ENCODE measurements at regions not wholly inside any gene's neighbourhood (a gene's known extent, or its start where the extent isn't known, plus 50 kb on each side); places are given as distances from the start of the nearest gene placed in this dataset.
"Not testable (repeated sequence)": the region's sequence is repeated elsewhere in the genome, so short reads cannot be mapped to it uniquely, and the experiment has no call there.

DNA sequence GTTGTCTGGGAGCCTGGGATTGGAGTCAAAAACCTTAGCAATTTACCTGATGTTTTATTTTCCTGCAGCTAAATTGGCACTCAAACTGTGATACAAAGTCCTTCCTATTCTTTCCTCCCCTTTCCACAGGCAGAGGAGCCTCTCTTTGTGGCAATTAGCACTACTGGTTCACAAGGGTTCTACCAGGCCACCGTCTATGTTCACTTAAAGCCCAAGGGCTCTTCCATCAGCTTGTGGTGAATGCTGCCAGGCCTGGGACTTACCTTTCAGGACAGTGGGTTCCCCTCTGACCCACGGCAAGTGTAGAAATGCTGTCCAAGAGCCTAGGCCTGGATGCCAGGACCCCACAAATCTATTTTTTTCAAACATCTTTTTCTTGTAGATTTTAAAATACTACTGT lies 251.9 kb upstream of the B3GALT2 start:
- CTCF ChIA-PET: no interaction called here

DNA sequence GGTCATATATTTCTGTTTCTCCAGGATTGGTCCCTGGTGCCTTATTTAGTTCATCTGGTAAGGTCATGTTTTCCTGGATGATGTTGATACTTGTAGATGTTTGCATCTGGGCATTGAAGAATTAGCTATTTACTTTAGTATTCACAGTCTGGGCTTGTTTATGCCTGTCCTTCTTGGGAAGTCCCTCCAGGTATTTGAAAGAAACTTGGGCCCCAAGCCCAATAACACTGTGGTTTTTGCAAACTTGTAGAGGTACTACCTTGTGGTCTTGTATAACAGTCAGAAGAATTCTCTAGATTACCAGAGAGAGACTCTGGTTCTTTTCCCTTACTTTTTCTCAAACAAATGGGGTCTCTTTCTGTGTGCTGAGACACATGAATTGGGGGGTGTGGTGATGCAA lies 251.4 kb upstream of the B3GALT2 start:
- CTCF ChIA-PET: no interaction called here
- H3K27ac Mint-ChIP-seq: no peak overlapping the region
- H3K4me1 Mint-ChIP-seq (ENCODE audit: low read depth): peaks cover 10% of the 10 kb centered on the region
- DNase-seq: no peak
- peaks cover 12% of the 10 kb centered on the region for H3K36me3 Mint-ChIP-seq (ENCODE audit: low read depth)
- H3K4me3 Mint-ChIP-seq: no peak overlapping the region
- H3K27me3 Mint-ChIP-seq (ENCODE audit: low read depth): no peaks in the 10 kb centered on the region
- intact Hi-C loops (cut with micrococcal nuclease): no loop called here
- H3K9me3 Mint-ChIP-seq: peaks cover 25% of the 10 kb centered on the region

More for the DNA sequence above, 251.9 kb upstream of the B3GALT2 start:
- peaks cover 19% of the 10 kb centered on the region for H3K9me3 Mint-ChIP-seq
- no peaks in the 10 kb centered on the region for H3K27me3 Mint-ChIP-seq (ENCODE audit: low read depth)
- H3K27ac Mint-ChIP-seq: no peak overlapping the region
- no peak overlapping the region for H3K4me3 Mint-ChIP-seq
- no peak for DNase-seq
- peaks cover 10% of the 10 kb centered on the region for H3K36me3 Mint-ChIP-seq (ENCODE audit: low read depth)
- peaks cover 10% of the 10 kb centered on the region for H3K4me1 Mint-ChIP-seq (ENCODE audit: low read depth)
- intact Hi-C loops (cut with micrococcal nuclease): no loop called here

DNA sequence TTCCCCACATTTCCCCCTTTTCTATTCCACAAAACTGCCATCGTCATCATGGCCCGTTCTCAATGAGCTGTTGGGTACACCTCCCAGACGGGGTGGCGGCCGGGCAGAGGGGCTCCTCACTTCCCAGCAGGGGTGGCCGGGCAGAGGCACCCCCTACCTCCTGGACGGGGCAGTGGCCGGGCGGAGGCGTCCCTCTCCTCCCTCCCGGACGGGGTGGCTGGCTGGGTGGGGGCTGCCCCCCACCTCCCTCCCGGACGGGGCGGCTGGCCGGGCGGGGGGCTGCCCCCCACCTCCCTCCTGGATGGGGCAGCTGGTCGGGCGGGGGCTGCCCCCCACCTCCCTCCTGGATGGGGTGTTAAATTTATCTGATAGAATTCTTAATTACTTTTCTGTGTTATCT lies 250.9 kb upstream of the B3GALT2 start:
- CTCF ChIA-PET; H3K4me3 Mint-ChIP-seq; H3K27ac Mint-ChIP-seq; intact Hi-C loops (cut with micrococcal nuclease); DNase-seq; H3K27me3 Mint-ChIP-seq (ENCODE audit: low read depth): not testable (repeated sequence)
- H3K9me3 Mint-ChIP-seq: peaks cover 28% of the 10 kb centered on the region
- H3K36me3 Mint-ChIP-seq (ENCODE audit: low read depth): peaks cover 12% of the 10 kb centered on the region
- H3K4me1 Mint-ChIP-seq (ENCODE audit: low read depth): peaks cover 10% of the 10 kb centered on the region

DNA sequence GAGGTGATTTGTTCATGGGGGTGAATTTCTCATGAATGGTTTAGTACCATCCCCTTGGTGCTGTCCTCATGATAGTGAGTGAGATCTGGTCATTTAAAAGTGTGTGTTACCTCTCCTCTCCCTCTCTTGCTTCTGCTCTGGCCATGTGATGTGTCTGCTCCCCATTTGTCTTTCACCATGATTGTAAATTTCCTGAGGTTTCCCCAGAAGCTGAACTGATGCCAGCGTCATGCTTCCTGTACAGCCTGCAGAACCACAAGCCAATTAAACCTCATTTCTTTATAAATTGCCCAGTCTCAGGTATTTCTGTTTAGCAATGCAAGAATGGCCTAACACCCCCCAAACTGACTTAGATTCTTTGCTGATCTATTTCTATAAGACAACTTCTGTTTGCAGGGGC lies 249.4 kb upstream of the B3GALT2 start:
- no peak overlapping the region for H3K27ac Mint-ChIP-seq
- H3K27me3 Mint-ChIP-seq (ENCODE audit: low read depth): no peaks in the 10 kb centered on the region
- H3K9me3 Mint-ChIP-seq: peaks cover 33% of the 10 kb centered on the region
- H3K4me3 Mint-ChIP-seq: no peak overlapping the region
- CTCF ChIA-PET: interaction anchor here (1.0 kb wide), 1 partner anchor 18 kb away, joined by 3 read pairs; no protein-coding TSS in a partner anchor
- no peak for DNase-seq
- H3K4me1 Mint-ChIP-seq (ENCODE audit: low read depth): peaks cover 10% of the 10 kb centered on the region
- peaks cover 17% of the 10 kb centered on the region for H3K36me3 Mint-ChIP-seq (ENCODE audit: low read depth)
- intact Hi-C loops (cut with micrococcal nuclease): no loop called here

DNA sequence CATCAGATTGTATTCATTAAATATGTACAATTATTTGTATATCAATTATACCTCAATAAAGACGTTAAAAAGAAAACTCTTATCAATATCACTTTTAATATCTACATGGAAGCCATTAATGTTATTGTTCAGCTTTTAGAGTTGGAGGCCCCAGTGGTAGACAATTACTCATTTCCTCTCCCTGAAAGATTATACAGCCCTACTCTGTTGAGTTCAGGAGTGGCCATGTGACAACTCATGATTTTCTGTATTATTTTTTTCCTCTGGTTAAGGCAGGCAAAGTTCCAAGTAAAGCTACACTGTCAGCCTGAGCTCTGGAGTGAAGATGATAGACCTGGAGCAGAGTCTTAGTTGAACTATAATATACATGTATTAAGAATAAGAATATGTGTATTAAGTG lies 247.9 kb upstream of the B3GALT2 start:
- Mint-ChIP-seq H3K9me3 (peaks cover 28% of the 10 kb centered on the region), H3K27me3 (ENCODE audit: low read depth) (no peaks in the 10 kb centered on the region), H3K4me1 (ENCODE audit: low read depth) (peaks cover 10% of the 10 kb centered on the region), H3K27ac (no peak overlapping the region), H3K4me3 (no peak overlapping the region), H3K36me3 (ENCODE audit: low read depth) (peaks cover 17% of the 10 kb centered on the region)
- no peak for DNase-seq
- CTCF ChIA-PET: no interaction called here
- intact Hi-C loops (cut with micrococcal nuclease): no loop called here

DNA sequence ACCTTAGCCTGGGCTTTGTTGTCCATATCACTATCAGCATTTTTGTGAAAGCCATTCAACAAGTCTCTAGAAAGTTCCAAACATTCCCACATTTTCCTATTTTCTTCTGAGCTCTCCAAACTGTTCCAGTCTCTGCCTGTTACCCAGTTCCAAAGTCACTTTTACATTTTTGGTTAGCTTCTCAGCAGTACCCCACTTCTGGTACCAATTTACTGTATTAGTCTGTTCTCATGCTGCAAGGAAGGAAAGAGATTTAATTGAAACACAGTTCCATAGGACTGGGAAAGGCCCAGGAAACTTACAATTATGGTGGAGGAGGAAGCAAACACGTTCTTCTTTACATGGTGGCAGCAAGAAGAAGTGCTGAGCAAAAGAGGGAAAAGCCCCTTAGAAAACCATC lies 247.2 kb upstream of the B3GALT2 start:
- Mint-ChIP-seq H3K36me3 (ENCODE audit: low read depth) (peaks cover 17% of the 10 kb centered on the region), H3K9me3 (peaks cover 28% of the 10 kb centered on the region), H3K4me3 (no peak overlapping the region), H3K27me3 (ENCODE audit: low read depth) (no peaks in the 10 kb centered on the region), H3K4me1 (ENCODE audit: low read depth) (peaks cover 7% of the 10 kb centered on the region), H3K27ac (no peak overlapping the region)
- no peak for DNase-seq
- CTCF ChIA-PET: no interaction called here
- intact Hi-C loops (cut with micrococcal nuclease): no loop called here

DNA sequence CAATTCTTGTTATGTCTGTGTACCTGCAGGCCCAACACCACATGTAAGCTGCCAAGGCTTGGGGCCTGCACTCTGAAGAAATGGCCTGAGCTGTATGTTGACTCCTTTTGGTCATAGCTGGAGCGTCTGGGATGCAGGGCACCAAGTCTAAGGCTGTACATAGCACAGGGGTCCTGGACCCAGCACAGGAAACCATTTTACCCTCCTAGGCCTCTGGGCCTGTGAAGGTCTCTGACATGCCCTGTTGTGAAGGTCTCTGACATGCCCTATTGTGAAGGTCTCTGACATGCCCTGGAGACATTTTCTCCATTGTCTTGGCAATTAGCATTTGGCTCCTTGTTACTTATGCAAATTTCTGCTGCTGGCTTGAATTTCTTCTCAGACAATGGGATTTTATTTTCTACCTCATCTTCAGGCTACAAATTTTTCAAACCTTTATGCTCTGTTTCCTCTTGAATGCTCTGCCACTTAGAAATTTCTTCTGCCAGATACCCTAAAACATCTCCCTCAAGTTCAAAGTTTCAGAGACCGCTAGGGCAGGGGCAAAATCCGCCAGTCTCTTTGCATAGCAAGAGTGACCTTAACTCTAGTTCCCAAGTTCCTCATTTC lies 246.7 kb upstream of the B3GALT2 start:
- H3K27me3 Mint-ChIP-seq (ENCODE audit: low read depth): no peaks in the 10 kb centered on the region
- H3K4me1 Mint-ChIP-seq (ENCODE audit: low read depth): peaks cover 7% of the 10 kb centered on the region
- H3K36me3 Mint-ChIP-seq (ENCODE audit: low read depth): peaks cover 17% of the 10 kb centered on the region
- no peak for DNase-seq
- H3K4me3 Mint-ChIP-seq: no peak overlapping the region
- H3K9me3 Mint-ChIP-seq: peaks cover 28% of the 10 kb centered on the region
- H3K27ac Mint-ChIP-seq: no peak overlapping the region
- intact Hi-C loops (cut with micrococcal nuclease): no loop called here
- CTCF ChIA-PET: no interaction called here

DNA sequence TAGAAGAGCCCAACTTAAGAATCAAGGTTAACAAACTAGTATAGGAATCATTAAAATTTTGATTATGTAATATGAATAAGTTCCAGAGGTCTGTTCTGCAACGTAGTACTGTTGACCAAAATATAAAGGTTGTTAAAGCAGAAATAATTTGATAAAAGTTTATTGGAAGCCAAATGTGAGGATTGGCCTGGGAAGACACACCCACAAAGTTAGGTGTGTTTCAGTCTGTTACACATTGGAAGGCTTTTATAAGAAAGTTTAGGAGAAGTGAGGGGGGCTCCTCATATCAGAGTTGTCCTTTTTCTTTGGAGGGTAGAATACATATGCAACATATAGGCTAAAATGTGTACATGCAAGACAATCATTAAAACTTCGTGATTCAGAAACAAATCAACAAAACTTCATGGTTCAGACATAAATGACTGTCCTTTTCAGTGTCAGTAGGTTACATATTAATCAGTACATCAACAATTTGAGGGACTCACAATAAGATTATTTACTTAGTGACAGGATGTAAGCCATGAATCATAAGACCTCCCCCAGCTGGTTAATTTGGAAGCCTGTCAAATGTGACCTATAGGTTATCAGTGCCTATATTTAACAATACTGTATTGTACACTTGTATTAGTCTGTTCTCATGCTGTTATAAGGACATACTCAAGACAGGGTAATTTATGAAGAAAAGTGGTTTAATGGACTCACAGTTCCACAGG lies 245.0 kb upstream of the B3GALT2 start:
- Mint-ChIP-seq H3K9me3 (peaks cover 27% of the 10 kb centered on the region), H3K4me3 (no peak overlapping the region), H3K36me3 (ENCODE audit: low read depth) (peaks cover 17% of the 10 kb centered on the region), H3K27ac (no peak overlapping the region), H3K4me1 (ENCODE audit: low read depth) (peaks cover 3% of the 10 kb centered on the region), H3K27me3 (ENCODE audit: low read depth) (no peaks in the 10 kb centered on the region)
- no peak for DNase-seq
- intact Hi-C loops (cut with micrococcal nuclease): no loop called here
- CTCF ChIA-PET: interaction anchor here (0.7 kb wide), 1 partner anchor 55 kb away, joined by 3 read pairs; no protein-coding TSS in a partner anchor

DNA sequence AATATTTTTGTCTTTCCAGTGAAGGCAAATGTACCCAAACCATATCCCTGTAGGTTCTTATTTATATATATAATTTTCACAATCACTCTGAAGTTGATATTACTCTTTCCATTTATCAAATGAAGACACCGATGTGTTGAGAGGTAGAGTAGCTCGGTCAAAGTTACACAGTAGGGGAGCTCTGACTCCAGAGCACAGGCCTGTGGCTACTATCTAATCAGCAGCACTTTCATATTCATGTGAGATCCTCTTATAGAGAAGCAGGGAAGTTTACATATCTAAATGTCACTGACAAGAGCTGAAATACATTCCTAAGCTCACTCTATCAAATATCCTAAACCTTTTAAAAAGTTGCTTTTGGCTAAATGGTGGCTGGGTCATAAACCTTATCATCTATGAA lies 241.1 kb upstream of the B3GALT2 start:
- Mint-ChIP-seq H3K9me3 (peaks cover 6% of the 10 kb centered on the region), H3K27ac (no peak overlapping the region), H3K4me1 (ENCODE audit: low read depth) (peaks cover 2% of the 10 kb centered on the region), H3K36me3 (ENCODE audit: low read depth) (peaks cover 5% of the 10 kb centered on the region), H3K4me3 (no peak overlapping the region), H3K27me3 (ENCODE audit: low read depth) (no peaks in the 10 kb centered on the region)
- CTCF ChIA-PET: interaction anchor here (1.0 kb wide), 1 partner anchor 13 kb away, joined by 3 read pairs; no protein-coding TSS in a partner anchor
- intact Hi-C loops (cut with micrococcal nuclease): no loop called here
- no peak for DNase-seq

DNA sequence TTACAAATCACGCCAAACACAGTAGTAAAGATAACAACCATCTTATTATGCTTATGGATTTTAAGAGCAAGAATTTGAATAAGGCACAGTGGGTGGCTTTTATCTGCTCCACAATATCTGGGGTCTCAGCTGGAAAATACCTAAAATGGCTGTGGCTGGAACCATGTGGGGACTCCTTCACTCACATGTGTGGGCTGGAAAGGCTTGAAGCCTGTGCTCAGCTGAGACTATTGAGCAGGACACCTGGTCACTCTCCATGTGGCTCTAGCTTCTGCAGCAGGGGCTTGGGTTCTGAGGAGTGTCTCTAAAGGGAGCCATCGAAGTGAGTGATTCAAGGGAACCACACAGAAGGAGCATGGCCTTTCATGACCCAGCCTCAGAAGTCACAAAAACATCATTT lies 239.6 kb upstream of the B3GALT2 start:
- no peaks in the 10 kb centered on the region for H3K27me3 Mint-ChIP-seq (ENCODE audit: low read depth)
- no peaks in the 10 kb centered on the region for H3K9me3 Mint-ChIP-seq
- CTCF ChIA-PET: no interaction called here
- DNase-seq: no peak
- no peak overlapping the region for H3K4me3 Mint-ChIP-seq
- H3K27ac Mint-ChIP-seq: no peak overlapping the region
- intact Hi-C loops (cut with micrococcal nuclease): no loop called here
- H3K36me3 Mint-ChIP-seq (ENCODE audit: low read depth): no peaks in the 10 kb centered on the region
- H3K4me1 Mint-ChIP-seq (ENCODE audit: low read depth): peaks cover 2% of the 10 kb centered on the region

DNA sequence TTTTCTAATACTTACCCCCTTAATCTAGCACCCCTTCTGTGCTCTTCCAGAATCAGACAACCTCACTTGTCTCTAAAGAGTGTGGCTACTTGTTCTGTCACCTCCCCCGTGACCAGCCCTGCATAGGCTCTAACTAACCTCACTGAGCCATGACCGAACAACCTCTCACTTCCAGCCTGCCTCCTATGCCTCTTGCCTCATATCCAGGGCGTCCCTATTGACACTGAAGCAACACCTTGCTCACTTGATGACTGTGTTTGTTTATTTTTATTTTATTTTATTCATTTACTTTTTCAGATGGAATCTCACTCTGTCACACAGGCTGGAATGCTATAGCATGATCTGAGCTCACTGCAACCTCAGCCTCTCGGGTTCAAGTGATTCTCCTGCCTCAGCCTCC lies 235.1 kb upstream of the B3GALT2 start:
- no peaks in the 10 kb centered on the region for H3K27me3 Mint-ChIP-seq (ENCODE audit: low read depth)
- no peak overlapping the region for H3K4me3 Mint-ChIP-seq
- H3K36me3 Mint-ChIP-seq (ENCODE audit: low read depth): no peaks in the 10 kb centered on the region
- DNase-seq: no peak
- CTCF ChIA-PET: no interaction called here
- H3K4me1 Mint-ChIP-seq (ENCODE audit: low read depth): peaks cover 31% of the 10 kb centered on the region
- H3K27ac Mint-ChIP-seq: no peak overlapping the region
- H3K9me3 Mint-ChIP-seq: no peaks in the 10 kb centered on the region
- intact Hi-C loops (cut with micrococcal nuclease): no loop called here

DNA sequence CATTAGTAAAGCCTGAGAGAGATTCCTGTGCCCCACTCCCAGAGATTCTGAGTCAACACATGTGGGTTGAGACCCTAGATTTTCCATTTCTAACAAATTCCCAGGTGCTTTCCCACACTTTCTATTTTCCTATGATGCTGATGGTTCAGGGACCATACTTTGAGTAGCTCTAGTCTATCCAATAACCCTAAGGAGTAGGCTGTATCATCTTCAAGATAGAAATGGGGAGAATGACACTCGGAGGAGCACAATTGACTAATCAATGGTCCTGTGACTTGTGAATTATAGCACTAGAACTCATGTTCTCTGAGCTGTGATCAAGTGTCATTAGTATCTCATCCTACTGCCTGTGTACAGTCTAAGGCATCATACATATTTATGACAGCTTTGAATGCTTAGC lies 232.9 kb upstream of the B3GALT2 start:
- H3K9me3 Mint-ChIP-seq: no peaks in the 10 kb centered on the region
- no peaks in the 10 kb centered on the region for H3K36me3 Mint-ChIP-seq (ENCODE audit: low read depth)
- CTCF ChIA-PET: interaction anchor here (0.6 kb wide), 1 partner anchor 183 kb away, joined by 3 read pairs; no protein-coding TSS in a partner anchor
- intact Hi-C loops (cut with micrococcal nuclease): loop anchor here (2.0 to 10.0 kb wide), 6 partner anchors 30 to 904 kb away; no protein-coding TSS in a partner anchor
- H3K27ac Mint-ChIP-seq: no peak overlapping the region
- H3K4me3 Mint-ChIP-seq: no peak overlapping the region
- H3K4me1 Mint-ChIP-seq (ENCODE audit: low read depth): peaks cover 42% of the 10 kb centered on the region
- no peaks in the 10 kb centered on the region for H3K27me3 Mint-ChIP-seq (ENCODE audit: low read depth)
- DNase-seq: no peak

DNA sequence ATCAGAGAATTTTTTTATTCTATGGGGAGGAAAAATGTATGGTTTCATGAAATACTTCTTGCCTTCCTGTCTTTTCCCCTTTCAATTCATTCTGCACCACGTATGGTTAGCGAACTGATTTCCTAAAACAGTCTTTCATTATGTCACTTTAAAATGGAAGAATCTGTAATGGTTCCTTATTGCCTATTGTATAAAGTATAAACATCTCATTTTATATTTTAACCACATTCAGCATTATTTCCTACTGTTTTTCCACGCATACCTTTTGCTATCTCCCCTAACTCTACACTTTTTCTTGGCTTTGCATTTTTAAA lies 232.3 kb upstream of the B3GALT2 start:
- DNase-seq: no peak
- Mint-ChIP-seq H3K36me3 (ENCODE audit: low read depth) (no peaks in the 10 kb centered on the region), H3K9me3 (no peaks in the 10 kb centered on the region), H3K27ac (peak overlapping the region; percentile 39), H3K4me3 (peak overlapping the region; percentile 52), H3K4me1 (ENCODE audit: low read depth) (peaks cover 42% of the 10 kb centered on the region), H3K27me3 (ENCODE audit: low read depth) (no peaks in the 10 kb centered on the region)
- intact Hi-C loops (cut with micrococcal nuclease): loop anchor here (1.0 to 10.0 kb wide), 8 partner anchors 30 to 904 kb away; partner anchors contain the start of genes RO60 and UCHL5
- CTCF ChIA-PET: no interaction called here
